Gastrocnemius medialis (tissue), 4 donors: ENCODE measurements at regions not wholly inside any gene's neighbourhood (a gene's known extent, or its start where the extent isn't known, plus 50 kb on each side); places are given as distances from the start of the nearest gene placed in this dataset.

ENCODE experiments used
- ATAC-seq, 2 donors: fragments of 150-250 bp; one replicate each; pipeline ENCODE4 v1.9.1; 2016
- DNase-seq, 2 donors: peaks; one replicate each; pipeline ENCODE4 v3.0.0-alpha.2; 2019
- H3K27ac ChIP-seq, 4 donors: fragments of 200-600 bp; sonication (generic); 1 replicate in 1 of 4; 2 replicates in 3 of 4; pipeline ENCODE4 v1.5.1; 2016 to 2018; ENCODE audit warnings: mild to moderate bottlenecking in 2 of 4, moderate library complexity in 1 of 4
- H3K27me3 ChIP-seq, 3 donors: fragments of 200-600 bp; sonication (generic) in 2 of 3; 1 replicate in 1 of 3; 2 replicates in 2 of 3; pipeline versions ENCODE4 v1.5.1 to v1.6.0; 2016 to 2019; ENCODE audit warnings: mild to moderate bottlenecking in 1 of 3, moderate library complexity in 1 of 3
- H3K36me3 ChIP-seq, 2 donors: fragments of 200-600 bp; sonication (generic) in 1 of 2; one replicate each; pipeline ENCODE4 v1.5.1; 2017 to 2018
- H3K4me1 ChIP-seq, 2 donors: fragments of 200-600 bp; sonication (generic) in 1 of 2; one replicate each; pipeline ENCODE4 v1.5.1; 2016 to 2017; ENCODE audit warnings: mild to moderate bottlenecking in 2 of 2
- H3K4me3 ChIP-seq, 4 donors: fragments of 200-600 bp; sonication (generic) in 3 of 4; 1 replicate in 1 of 4; 2 replicates in 3 of 4; pipeline ENCODE4 v1.5.1; 2016 to 2019; ENCODE audit warnings: mild to moderate bottlenecking in 2 of 4
- H3K9me3 ChIP-seq, 3 donors: fragments of 200-600 bp; sonication (generic) in 2 of 3; 1 replicate in 1 of 3; 2 replicates in 2 of 3; pipeline ENCODE4 v1.5.1; 2016 to 2019
- CTCF ChIP-seq, 5 experiments: fragments of 450-650 bp in 3 of 5; fragments of 200-600 bp in 2 of 5; sonication (generic) in 2 of 5; IDR thresholded peaks in 4 of 5; conservative IDR thresholded peaks in 1 of 5; 1 replicate in 4 of 5; 2 replicates in 1 of 5; pipeline ENCODE4 v1.5.1; 2016 to 2019; ENCODE audit warnings: antibody characterized with exemption in 5 of 5, mild to moderate bottlenecking in 3 of 5, moderate library complexity in 3 of 5
- POLR2A ChIP-seq, 2 donors: fragments of 450-650 bp; IDR thresholded peaks; one replicate each; pipeline ENCODE4 v1.6.1; 2017; ENCODE audit warnings: antibody characterized with exemption in 2 of 2, mild to moderate bottlenecking in 2 of 2, moderate library complexity in 2 of 2
- in situ Hi-C, 4 donors: fragments of 200-750 bp; cut with MboI; loops; one replicate each; pipeline versions ENCODE4 v1.15.0 to v1.8.0; 2017; ENCODE audit warnings: low sequenced_read_pairs in 4 of 4
- intact Hi-C: fragments of 100-400 bp; cut with DNase I; formaldehyde crosslinking; loops from one replicate; pipeline ENCODE4 v1.15.1; 2023; ENCODE audit warnings: low total_unique reads

- Histone ChIP-seq H3K9me3 (no peaks in the 10 kb centered on the region), H3K4me3 (no peak overlapping the region), H3K27me3 (no peaks in the 10 kb centered on the region), H3K36me3 (no peaks in the 10 kb centered on the region), H3K27ac (no peak overlapping the region), H3K4me1 (peaks cover 0 to 6% of the 10 kb centered on the region in 2 donors)
- DNase-seq (no peak), ATAC-seq (no peak)
- in situ Hi-C loops (no loop called here), intact Hi-C loops (no loop called here)
- TF ChIP-seq CTCF (IDR thresholded peaks at IDR 0.05 in 4 of 5, conservative IDR thresholded peaks at IDR 0.05 in 1 of 5) (no peak), POLR2A (IDR thresholded peaks at IDR 0.05) (no peak)
These were observed 471.3 kb downstream of the ZEB2 start for GRCh38 chr2:144048631-144049060.

- no peaks in the 10 kb centered on the region for H3K36me3 ChIP-seq
- H3K27ac ChIP-seq, result no peak overlapping the region
- no peaks in the 10 kb centered on the region for H3K27me3 ChIP-seq
- no peaks in the 10 kb centered on the region for H3K9me3 ChIP-seq
- no peak for DNase-seq
- in situ Hi-C loops (no loop called here), intact Hi-C loops (no loop called here)
- no peak for TF ChIP-seq POLR2A (IDR thresholded peaks at IDR 0.05)
- TF ChIP-seq CTCF (IDR thresholded peaks at IDR 0.05 in 4 of 5, conservative IDR thresholded peaks at IDR 0.05 in 1 of 5), result no peak
- ATAC-seq, result no peak
- no peaks in the 10 kb centered on the region for H3K4me1 ChIP-seq
- H3K4me3 ChIP-seq, result no peak overlapping the region
These were observed 477.2 kb downstream of the ZEB2 start for GRCh38 chr2:144042751-144043150.

GRCh38 chr2:144041612-144042011 is 478.3 kb downstream of the ZEB2 start:
- Histone ChIP-seq H3K36me3 (no peaks in the 10 kb centered on the region), H3K4me3 (no peak overlapping the region), H3K4me1 (no peaks in the 10 kb centered on the region), H3K9me3 (no peaks in the 10 kb centered on the region), H3K27me3 (no peaks in the 10 kb centered on the region), H3K27ac (no peak overlapping the region)
- ATAC-seq (no peak), DNase-seq (no peak)
- TF ChIP-seq CTCF (IDR thresholded peaks at IDR 0.05 in 4 of 5, conservative IDR thresholded peaks at IDR 0.05 in 1 of 5) (no peak), POLR2A (IDR thresholded peaks at IDR 0.05) (no peak)
- in situ Hi-C loops (no loop called here), intact Hi-C loops (no loop called here)

GRCh38 chr2:144040834-144041233 is 479.1 kb downstream of the ZEB2 start:
- DNase-seq (no peak), ATAC-seq (no peak)
- H3K36me3 ChIP-seq, result no peaks in the 10 kb centered on the region
- intact Hi-C loops, result no loop called here
- H3K4me1 ChIP-seq, result no peaks in the 10 kb centered on the region
- H3K27me3 ChIP-seq, result no peaks in the 10 kb centered on the region
- in situ Hi-C loops, result no loop called here
- no peak for TF ChIP-seq CTCF (IDR thresholded peaks at IDR 0.05 in 4 of 5, conservative IDR thresholded peaks at IDR 0.05 in 1 of 5)
- no peak for TF ChIP-seq POLR2A (IDR thresholded peaks at IDR 0.05)
- H3K4me3 ChIP-seq, result no peak overlapping the region
- H3K9me3 ChIP-seq, result no peaks in the 10 kb centered on the region
- H3K27ac ChIP-seq, result no peak overlapping the region

GRCh38 chr2:144032566-144032965 is 487.4 kb downstream of the ZEB2 start:
- no peak overlapping the region for H3K27ac ChIP-seq
- no peaks in the 10 kb centered on the region for H3K4me1 ChIP-seq
- no peak for ATAC-seq
- in situ Hi-C loops (no loop called here), intact Hi-C loops (no loop called here)
- no peak overlapping the region for H3K4me3 ChIP-seq
- H3K9me3 ChIP-seq, result no peaks in the 10 kb centered on the region
- DNase-seq, result no peak
- TF ChIP-seq POLR2A (IDR thresholded peaks at IDR 0.05) (no peak), CTCF (IDR thresholded peaks at IDR 0.05 in 4 of 5, conservative IDR thresholded peaks at IDR 0.05 in 1 of 5) (no peak)
- no peaks in the 10 kb centered on the region for H3K27me3 ChIP-seq
- no peaks in the 10 kb centered on the region for H3K36me3 ChIP-seq
